ENCODE measurements at regions not wholly inside any gene's neighbourhood (a gene's known extent, or its start where the extent isn't known, plus 50 kb on each side); places are given as distances from the start of the nearest gene placed in this dataset.

DNA sequence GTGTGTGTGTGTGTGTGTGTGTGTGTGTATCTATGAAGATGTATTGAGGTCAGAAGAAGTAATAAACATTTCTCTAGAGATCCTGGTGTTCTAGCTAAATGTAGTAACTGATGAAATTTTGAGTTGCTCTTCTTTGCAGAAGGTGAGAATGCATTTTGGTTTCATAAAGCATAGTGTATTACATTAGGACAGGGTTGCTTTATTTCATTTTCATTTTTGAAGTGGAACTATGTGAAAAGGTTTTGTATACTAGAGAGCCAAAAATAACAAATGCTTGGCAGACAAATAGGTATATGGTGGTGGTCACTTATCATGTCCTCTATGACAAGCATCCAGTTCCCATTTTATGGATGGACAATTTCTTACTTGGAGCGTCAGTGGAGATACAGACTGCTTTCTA, 99.0 kb downstream of the CASP12 start:
- in situ Hi-C loops (cut with MboI; ENCODE audit: low sequenced_read_pairs) (no loop called here), intact Hi-C loops (cut with micrococcal nuclease) (no loop called here), dilution Hi-C loops (cut with HindIII; ENCODE audit: low sequenced_read_pairs, unreplicated experiment) (no loop called here)
- no peak for TF ChIP-seq SMC3 (IDR thresholded peaks at IDR 0.05; ENCODE audit: low read depth, low read length)
- no peak for TF ChIP-seq BHLHE40 (IDR thresholded peaks at IDR 0.05; ENCODE audit: low read depth, low read length)
- no peak for TF ChIP-seq CEBPB (IDR thresholded peaks at IDR 0.05; ENCODE audit: low read depth, low read length)
- no peak for TF ChIP-seq MAFK (IDR thresholded peaks at IDR 0.05; ENCODE audit: low read depth, low read length)
- no peak for TF ChIP-seq MAZ (IDR thresholded peaks at IDR 0.05; ENCODE audit: borderline replicate concordance, low read depth, low read length)
- TF ChIP-seq ELK1 (IDR thresholded peaks at IDR 0.05; ENCODE audit: borderline replicate concordance, low read depth, low read length): no peak
- TF ChIP-seq, protein P1, sequence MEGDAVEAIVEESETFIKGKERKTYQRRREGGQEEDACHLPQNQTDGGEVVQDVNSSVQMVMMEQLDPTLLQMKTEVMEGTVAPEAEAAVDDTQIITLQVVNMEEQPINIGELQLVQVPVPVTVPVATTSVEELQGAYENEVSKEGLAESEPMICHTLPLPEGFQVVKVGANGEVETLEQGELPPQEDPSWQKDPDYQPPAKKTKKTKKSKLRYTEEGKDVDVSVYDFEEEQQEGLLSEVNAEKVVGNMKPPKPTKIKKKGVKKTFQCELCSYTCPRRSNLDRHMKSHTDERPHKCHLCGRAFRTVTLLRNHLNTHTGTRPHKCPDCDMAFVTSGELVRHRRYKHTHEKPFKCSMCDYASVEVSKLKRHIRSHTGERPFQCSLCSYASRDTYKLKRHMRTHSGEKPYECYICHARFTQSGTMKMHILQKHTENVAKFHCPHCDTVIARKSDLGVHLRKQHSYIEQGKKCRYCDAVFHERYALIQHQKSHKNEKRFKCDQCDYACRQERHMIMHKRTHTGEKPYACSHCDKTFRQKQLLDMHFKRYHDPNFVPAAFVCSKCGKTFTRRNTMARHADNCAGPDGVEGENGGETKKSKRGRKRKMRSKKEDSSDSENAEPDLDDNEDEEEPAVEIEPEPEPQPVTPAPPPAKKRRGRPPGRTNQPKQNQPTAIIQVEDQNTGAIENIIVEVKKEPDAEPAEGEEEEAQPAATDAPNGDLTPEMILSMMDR (conservative IDR thresholded peaks at IDR 0.05; ENCODE audit: low read depth, low read length): no peak
- TF ChIP-seq CHD1 (IDR thresholded peaks at IDR 0.05; ENCODE audit: low read depth, low read length): no peak
- TF ChIP-seq MXI1 (IDR thresholded peaks at IDR 0.05; ENCODE audit: borderline replicate concordance, low read depth, low read length): no peak
- TF ChIP-seq POLR2A (IDR thresholded peaks at IDR 0.05; ENCODE audit: low read depth, low read length): no peak
- no peak for TF ChIP-seq RAD21 (IDR thresholded peaks at IDR 0.05; ENCODE audit: low read length)
- TF ChIP-seq RCOR1 (IDR thresholded peaks at IDR 0.05; ENCODE audit: insufficient replicate concordance, low read length): no peak
- TF ChIP-seq, protein P2, sequence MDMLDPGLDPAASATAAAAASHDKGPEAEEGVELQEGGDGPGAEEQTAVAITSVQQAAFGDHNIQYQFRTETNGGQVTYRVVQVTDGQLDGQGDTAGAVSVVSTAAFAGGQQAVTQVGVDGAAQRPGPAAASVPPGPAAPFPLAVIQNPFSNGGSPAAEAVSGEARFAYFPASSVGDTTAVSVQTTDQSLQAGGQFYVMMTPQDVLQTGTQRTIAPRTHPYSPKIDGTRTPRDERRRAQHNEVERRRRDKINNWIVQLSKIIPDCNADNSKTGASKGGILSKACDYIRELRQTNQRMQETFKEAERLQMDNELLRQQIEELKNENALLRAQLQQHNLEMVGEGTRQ (IDR thresholded peaks at IDR 0.05; ENCODE audit: low read depth, low read length): no peak
- no peak for TF ChIP-seq NFE2L2 (IDR thresholded peaks at IDR 0.05; ENCODE audit: low read depth, low read length)
- ATAC-seq (ENCODE audit: low read depth) (no peak), DNase-seq (no peak)
- POLR2A ChIA-PET (ENCODE audit: unreplicated experiment): no interaction called here
- no peaks in the 10 kb centered on the region for H3K4me1 ChIP-seq (ENCODE audit: control insufficient read depth, insufficient read depth, low read length)
- no CpG with 5 or more reads among the region's 1 CpG for WGBS, 2 experiments (ENCODE audit: extremely low coverage in 2 of 2, insufficient read length in 1 of 2)
- no peaks in the 10 kb centered on the region for H3K9me3 ChIP-seq (ENCODE audit: control insufficient read depth, insufficient read depth, low read length)
- no peaks in the 10 kb centered on the region for H4K20me1 ChIP-seq (ENCODE audit: insufficient read depth, low read length)
- no peaks in the 10 kb centered on the region for H3K9me1 ChIP-seq (ENCODE audit: insufficient read depth, low read length)
- BruUV-seq (replicated peaks): no TSS peak
- H2AK9ac ChIP-seq (replicated peaks; ENCODE audit: low read depth, low read length, poor library complexity): no peak overlapping the region
- no peak overlapping the region for H3K9ac ChIP-seq (ENCODE audit: low read depth, low read length)
- H3K4ac ChIP-seq (ENCODE audit: low read depth, low read length): no peak overlapping the region
- no peaks in the 10 kb centered on the region for H3K27me3 ChIP-seq (ENCODE audit: control insufficient read depth, insufficient read depth, low read length)
- no peak overlapping the region for H2AK5ac ChIP-seq (ENCODE audit: low read depth, low read length)
- no peak overlapping the region for H3K27ac ChIP-seq (ENCODE audit: insufficient read depth, low read length)
- no peak overlapping the region for H3K23ac ChIP-seq (ENCODE audit: low read depth, low read length)
- no peak overlapping the region for H2BK5ac ChIP-seq (ENCODE audit: low read depth, low read length, poor library complexity, severe bottlenecking)
- H2BK15ac ChIP-seq (ENCODE audit: low read depth, low read length): no peak overlapping the region
- no peak overlapping the region for H3K14ac ChIP-seq (replicated peaks; ENCODE audit: low read depth, low read length)
- no peak overlapping the region for H2BK120ac ChIP-seq (ENCODE audit: low read depth, low read length)
- H2AFZ ChIP-seq (replicated peaks; ENCODE audit: low read length, poor library complexity): no peak overlapping the region
- no peaks in the 10 kb centered on the region for H3K36me3 ChIP-seq (ENCODE audit: control insufficient read depth, insufficient read depth, low read length)
- no peak overlapping the region for H3K56ac ChIP-seq (ENCODE audit: extremely low read depth, insufficient read depth, low read length)
- H4K91ac ChIP-seq (ENCODE audit: insufficient read depth, low read depth, low read length): no peak overlapping the region
- H4K5ac ChIP-seq (ENCODE audit: low read depth, low read length): no peak overlapping the region
- H3K18ac ChIP-seq (ENCODE audit: low read depth, low read length): no peak overlapping the region
- H4K8ac ChIP-seq (ENCODE audit: low read depth in 2 of 2, low read length in 2 of 2): no peak overlapping the region
- no peak overlapping the region for H3K4me3 ChIP-seq (ENCODE audit: insufficient read depth, low read depth, low read length)
- H3K4me2 ChIP-seq (ENCODE audit: low read depth, low read length): no peak overlapping the region
- CTCF ChIA-PET: no interaction called here
- H2BK20ac ChIP-seq (ENCODE audit: low read depth, low read length): no peak overlapping the region
- no peaks in the 10 kb centered on the region for H3K79me1 ChIP-seq (ENCODE audit: low read depth in 1 of 2, low read length in 2 of 2)

Data from IMR-90 (cell line).